Neuron (in vitro differentiated cells): ENCODE measurements at regions not wholly inside any gene's neighbourhood (a gene's known extent, or its start where the extent isn't known, plus 50 kb on each side); places are given as distances from the start of the nearest gene placed in this dataset.

Experiments
- H2AFZ ChIP-seq: one replicate; pipeline ENCODE4 v1.6.1; 2013; ENCODE audit warnings: low read depth, mild to moderate bottlenecking, inconsistent platforms, low read length, moderate library complexity
- H3K27me3 ChIP-seq: one replicate; pipeline ENCODE4 v1.6.1; 2013; ENCODE audit warnings: low read length; ENCODE audit not compliant: insufficient read depth
- H3K36me3 ChIP-seq: one replicate; pipeline ENCODE4 v1.6.1; 2013; ENCODE audit warnings: low read length; ENCODE audit not compliant: insufficient read depth
- H3K4me1 ChIP-seq: one replicate; pipeline ENCODE4 v1.6.1; 2013; ENCODE audit warnings: low read length; ENCODE audit not compliant: insufficient read depth
- H3K4me3 ChIP-seq: 2 replicates; pipeline ENCODE4 v1.5.1; 2013; ENCODE audit warnings: mild to moderate bottlenecking, low read length, moderate library complexity
- H3K9me3 ChIP-seq: one replicate; pipeline ENCODE4 v1.6.1; 2013; ENCODE audit warnings: low read length

DNA sequence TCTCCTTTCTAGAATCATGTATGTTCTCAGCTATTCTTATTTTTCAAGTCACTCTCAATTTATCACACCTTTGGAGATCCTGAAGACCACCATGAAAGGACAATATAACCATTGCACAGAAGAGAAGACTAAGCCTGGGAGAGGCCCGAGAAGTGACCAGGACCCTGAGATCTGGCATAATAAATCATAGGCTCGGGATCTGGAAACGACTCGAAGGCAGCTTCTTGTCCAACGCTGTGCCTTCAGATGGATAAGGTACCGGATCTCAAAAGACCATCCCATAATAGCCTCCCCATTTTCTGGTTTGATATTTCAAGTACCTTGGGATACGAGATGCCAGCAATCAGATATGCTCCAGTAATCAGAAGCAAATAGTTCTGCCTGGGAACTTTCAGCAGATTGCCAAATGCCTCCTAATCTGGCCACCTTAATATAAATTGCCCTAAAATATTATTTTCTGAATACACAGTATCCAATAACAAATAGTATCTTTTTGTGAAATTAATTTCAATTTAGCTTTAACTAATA is 179.2 kb upstream of the ZMIZ1 start:
- Histone ChIP-seq H3K36me3 (no peaks in the 10 kb centered on the region), H3K9me3 (peaks cover 2% of the 10 kb centered on the region), H2AFZ (no peak overlapping the region), H3K27me3 (peaks cover 8% of the 10 kb centered on the region), H3K4me1 (no peaks in the 10 kb centered on the region), H3K4me3 (no peak overlapping the region)

DNA sequence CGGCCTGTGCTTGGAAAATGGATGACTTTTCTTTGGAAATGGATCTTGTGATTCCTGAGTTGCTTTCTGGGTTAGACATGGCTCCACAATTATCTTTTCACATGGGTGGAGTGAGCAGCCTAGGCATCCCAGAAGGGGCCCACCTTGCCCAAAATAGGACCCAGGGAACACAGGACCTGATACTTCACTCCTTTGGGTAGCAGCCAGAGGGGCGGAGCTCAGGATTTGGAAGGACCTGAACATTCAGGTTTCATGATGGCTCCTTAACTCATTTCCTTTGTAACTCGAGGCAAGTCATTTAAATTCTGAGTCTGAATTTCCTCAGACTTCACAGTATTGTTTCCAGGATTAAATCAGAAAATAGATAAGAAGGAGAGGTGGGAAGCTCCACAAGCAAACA is 178.3 kb upstream of the ZMIZ1 start:
- Histone ChIP-seq H3K27me3 (peaks cover 12% of the 10 kb centered on the region), H3K9me3 (peaks cover 2% of the 10 kb centered on the region), H3K36me3 (no peaks in the 10 kb centered on the region), H3K4me1 (no peaks in the 10 kb centered on the region), H3K4me3 (no peak overlapping the region), H2AFZ (no peak overlapping the region)

DNA sequence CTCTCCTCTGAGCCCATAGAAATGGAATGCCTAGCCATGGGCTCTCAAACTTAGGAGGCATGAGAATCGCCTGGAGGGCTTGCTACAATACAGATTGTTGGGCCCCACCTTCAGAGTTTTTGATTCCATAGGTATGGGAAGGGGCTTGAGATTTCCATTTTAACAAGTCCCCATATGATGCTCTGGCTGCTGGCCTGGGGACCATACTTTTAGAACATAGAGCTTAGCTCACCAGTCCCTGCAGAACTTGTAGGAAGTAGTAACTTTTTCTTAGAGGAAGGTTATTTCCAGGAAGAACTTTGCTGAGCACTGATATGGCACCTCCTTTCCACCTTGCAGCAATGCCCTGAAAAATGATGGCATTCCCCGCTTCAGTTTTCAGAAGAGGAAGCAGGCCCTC is 177.0 kb upstream of the ZMIZ1 start:
- Histone ChIP-seq H3K4me1 (no peaks in the 10 kb centered on the region), H3K36me3 (no peaks in the 10 kb centered on the region), H3K4me3 (no peak overlapping the region), H3K27me3 (peaks cover 12% of the 10 kb centered on the region), H2AFZ (no peak overlapping the region), H3K9me3 (no peaks in the 10 kb centered on the region)

DNA sequence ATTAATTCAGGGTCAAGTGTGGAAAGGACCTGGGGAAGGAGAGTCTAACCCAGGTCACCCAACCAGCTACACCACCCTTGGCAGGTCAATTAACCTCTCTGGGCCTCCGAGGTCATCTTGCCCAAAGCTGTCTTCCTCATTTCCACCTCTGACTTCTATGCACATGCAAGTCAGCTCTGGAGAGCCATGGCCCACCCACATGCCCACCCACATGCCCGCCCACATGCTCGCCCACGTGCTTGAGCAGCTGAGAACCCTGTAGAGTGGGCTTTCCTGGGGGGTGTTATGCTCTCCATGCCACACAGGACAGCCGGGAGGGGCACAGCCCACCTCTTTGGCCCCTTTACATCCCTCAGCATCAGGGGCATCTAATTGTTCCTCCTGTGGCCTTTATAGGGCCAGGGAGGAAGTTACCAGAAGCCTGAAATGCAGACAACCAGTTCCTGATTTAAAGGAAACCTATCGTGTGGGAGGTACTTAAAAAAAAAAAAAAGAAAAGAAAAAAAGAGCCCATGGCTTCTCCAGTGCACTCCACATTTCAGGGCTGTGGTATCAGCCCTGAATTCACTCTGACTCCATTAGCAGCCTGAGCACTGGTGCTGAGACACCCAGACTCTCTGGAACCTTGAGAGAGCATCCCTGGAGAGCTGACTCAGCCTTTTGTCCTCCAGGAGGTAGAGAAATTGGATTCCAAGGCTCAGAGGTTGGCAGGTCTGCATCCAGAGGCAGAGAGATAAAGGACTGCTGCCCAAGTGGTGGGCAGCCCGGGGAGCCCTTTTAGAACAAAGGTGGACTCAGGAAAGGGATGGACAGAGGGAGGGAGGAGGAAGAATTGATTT is 176.2 kb upstream of the ZMIZ1 start:
- H3K9me3 ChIP-seq = no peaks in the 10 kb centered on the region
- H3K36me3 ChIP-seq = no peaks in the 10 kb centered on the region
- H3K4me3 ChIP-seq = no peak overlapping the region
- H3K27me3 ChIP-seq = peaks cover 12% of the 10 kb centered on the region
- H2AFZ ChIP-seq = no peak overlapping the region
- no peaks in the 10 kb centered on the region for H3K4me1 ChIP-seq

DNA sequence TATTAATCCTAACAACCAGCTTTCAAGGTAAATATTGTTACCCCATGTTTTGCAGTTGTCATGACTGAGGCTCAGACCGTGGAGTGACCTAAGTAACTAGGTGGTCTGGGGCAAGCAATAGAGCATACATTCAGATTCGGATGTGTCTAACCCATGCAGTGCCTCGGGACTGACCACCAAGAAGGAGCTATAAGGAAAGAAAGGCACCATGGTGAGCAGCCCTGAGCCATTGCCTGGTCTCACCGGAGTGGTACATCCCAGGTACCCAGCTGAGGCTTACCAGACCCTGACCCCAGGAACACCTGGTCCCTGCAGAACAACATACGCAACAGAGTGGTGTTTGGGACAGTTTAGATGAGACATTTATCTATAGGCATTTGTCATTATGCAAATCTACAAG is 175.5 kb upstream of the ZMIZ1 start:
- Histone ChIP-seq H3K27me3 (peaks cover 12% of the 10 kb centered on the region), H3K4me1 (no peaks in the 10 kb centered on the region), H2AFZ (no peak overlapping the region), H3K4me3 (no peak overlapping the region), H3K9me3 (no peaks in the 10 kb centered on the region), H3K36me3 (no peaks in the 10 kb centered on the region)

DNA sequence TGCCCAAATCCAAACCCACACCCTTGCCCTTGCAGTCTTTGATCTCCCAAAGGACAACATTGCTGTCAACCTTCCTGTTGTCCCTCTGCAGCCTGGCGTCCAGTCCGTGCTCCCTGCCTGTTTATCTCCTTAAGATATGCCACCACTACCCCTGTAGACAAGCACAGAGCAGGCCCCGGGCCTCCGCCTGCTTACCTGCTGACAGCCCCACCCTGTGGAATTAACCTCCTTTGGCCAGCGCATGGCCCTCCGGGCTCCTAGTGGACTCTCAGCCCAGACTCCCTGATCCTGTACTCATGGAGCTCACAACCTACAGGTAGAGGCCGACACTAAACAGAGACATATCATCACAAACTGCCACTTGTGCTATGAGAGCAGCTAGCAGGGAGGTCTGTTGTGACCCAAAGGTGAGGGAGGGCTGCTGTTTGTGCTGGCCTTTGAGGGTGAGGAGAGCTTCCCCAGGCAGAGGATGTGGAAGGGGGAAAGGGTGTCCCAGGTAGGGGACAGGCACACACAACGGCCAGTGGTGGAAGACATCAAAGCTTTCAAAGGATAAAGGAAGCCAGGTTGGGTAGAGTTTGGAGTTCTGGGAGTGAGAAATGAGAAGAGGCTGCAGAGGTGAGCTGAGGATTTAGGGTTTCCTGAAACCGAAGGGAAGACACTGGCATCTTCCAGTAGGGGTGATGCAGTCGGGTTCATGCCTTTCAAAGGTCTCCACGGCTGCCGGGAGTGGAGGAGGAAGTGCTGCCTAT is 174.5 kb upstream of the ZMIZ1 start:
- Histone ChIP-seq H3K36me3 (no peaks in the 10 kb centered on the region), H3K27me3 (peaks cover 12% of the 10 kb centered on the region), H2AFZ (no peak overlapping the region), H3K4me1 (no peaks in the 10 kb centered on the region), H3K4me3 (no peak overlapping the region), H3K9me3 (no peaks in the 10 kb centered on the region)

DNA sequence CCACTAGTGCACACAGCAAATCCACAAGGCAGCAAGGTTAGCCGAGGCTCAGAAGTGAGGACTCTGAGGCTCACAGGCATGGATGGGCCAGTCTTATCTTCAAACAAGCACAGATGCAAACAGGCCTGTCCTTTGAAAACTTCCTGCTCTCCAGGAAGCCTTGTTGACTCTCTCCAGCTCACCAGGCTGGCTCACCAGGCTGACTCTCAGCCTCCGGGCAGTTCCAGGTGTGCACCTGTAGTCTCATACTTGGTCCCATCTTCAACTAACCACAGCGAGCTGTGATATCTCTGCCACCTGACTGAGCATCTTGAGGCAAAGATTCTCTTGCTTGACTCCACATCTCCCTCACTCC is 173.9 kb upstream of the ZMIZ1 start:
- Histone ChIP-seq H3K9me3 (no peaks in the 10 kb centered on the region), H3K4me3 (no peak overlapping the region), H3K27me3 (peaks cover 12% of the 10 kb centered on the region), H3K36me3 (no peaks in the 10 kb centered on the region), H3K4me1 (no peaks in the 10 kb centered on the region), H2AFZ (no peak overlapping the region)

DNA sequence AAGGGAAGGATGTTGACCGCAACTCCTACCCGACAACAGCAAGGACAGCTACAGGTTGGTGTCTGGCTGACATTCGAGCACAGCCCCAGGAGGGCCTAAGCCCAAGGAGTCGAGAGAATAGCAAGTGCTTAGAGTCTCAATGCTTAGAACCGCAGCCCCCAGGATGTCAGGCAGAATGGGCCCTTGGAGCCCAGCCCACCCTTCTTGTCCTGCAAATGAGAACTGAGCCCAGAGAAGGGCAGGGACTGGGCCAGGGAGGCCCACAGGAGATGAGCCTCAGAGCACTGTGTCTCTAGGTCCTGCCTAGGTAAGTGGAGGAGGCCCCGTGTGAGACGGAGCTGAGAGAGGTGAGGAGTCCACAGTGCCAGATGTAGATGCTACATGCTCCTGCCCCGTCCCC is 173.3 kb upstream of the ZMIZ1 start:
- H3K27me3 ChIP-seq = peaks cover 12% of the 10 kb centered on the region
- no peaks in the 10 kb centered on the region for H3K36me3 ChIP-seq
- no peak overlapping the region for H3K4me3 ChIP-seq
- no peaks in the 10 kb centered on the region for H3K4me1 ChIP-seq
- no peak overlapping the region for H2AFZ ChIP-seq
- no peaks in the 10 kb centered on the region for H3K9me3 ChIP-seq

DNA sequence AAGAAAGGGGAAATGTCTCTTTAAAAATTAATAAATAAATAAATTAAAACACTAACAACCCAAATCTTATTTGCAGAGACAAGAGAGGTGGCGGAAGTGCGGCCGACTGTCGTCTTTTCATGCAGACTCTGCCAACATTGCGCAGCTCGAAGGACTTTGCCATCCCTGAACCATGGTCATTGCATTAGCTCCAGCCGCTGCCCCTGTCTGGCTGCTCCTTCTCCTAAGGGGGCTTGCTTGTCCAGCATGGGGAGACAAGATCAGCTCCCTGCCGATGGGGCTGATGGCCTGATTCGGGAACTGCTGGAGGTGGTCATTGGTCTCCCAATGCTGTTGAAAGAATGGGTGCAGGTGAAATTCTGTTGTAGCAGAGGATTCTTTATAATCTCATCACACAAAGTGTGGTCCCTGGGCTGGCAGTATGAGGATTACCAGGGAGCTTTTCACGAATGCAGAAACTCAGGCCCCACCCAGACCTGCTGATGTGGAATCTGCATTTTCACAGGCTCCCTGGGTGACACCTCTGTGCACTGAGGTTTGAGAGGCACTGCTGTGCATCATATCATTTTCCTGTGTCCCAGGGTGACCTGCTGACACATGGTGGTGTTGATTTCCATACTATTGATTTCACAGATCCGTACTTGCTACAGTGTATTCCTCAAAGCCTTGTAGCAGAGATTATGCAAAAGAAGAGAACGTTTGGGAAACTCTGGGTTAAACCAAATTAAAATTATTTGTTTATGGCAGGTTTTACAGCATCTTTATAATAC is 172.4 kb upstream of the ZMIZ1 start:
- H3K27me3 ChIP-seq = peaks cover 12% of the 10 kb centered on the region

DNA sequence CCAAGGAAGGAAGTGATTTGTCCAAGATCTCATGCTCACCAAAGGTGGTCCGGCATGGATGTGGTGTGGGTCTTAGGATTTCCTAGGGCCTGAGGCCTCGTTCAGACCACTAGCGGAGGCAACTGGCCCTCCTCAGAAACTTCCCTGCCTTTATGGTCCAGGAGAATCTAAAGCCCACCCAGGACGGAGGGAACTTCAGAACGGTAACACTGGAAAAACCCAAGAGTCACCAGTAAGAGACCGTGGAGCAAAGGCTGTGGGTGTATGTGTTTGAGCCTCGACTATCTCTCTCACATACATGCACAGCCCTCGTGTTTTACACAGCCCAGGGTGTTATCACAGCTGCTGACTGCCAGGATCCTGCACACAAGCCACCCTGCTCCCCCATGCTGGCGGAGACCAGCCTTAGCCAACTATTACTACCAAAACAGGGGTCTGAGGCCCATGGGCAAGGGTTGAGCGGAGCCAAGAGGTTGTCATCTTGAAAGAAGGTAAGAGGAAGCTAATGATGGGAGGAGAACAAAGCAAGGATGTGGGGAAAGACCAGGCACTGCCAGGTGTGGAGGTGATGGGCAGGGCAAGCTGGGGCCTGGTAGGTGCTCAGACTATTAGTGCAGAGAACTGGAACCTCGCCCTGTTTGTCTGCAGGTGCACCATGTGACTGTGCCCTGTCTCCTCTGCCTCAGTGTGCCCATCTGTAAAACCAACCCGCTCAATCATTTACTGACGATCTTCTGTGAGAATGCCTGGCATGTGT is 170.2 kb upstream of the ZMIZ1 start:
- Histone ChIP-seq H2AFZ (no peak overlapping the region), H3K27me3 (peaks cover 8% of the 10 kb centered on the region), H3K4me1 (no peaks in the 10 kb centered on the region), H3K9me3 (no peaks in the 10 kb centered on the region), H3K4me3 (no peak overlapping the region), H3K36me3 (no peaks in the 10 kb centered on the region)

More for the DNA sequence above, 172.4 kb upstream of the ZMIZ1 start:
- H3K36me3 ChIP-seq = no peaks in the 10 kb centered on the region
- H2AFZ ChIP-seq = no peak overlapping the region
- no peaks in the 10 kb centered on the region for H3K9me3 ChIP-seq
- no peak overlapping the region for H3K4me3 ChIP-seq
- no peaks in the 10 kb centered on the region for H3K4me1 ChIP-seq

DNA sequence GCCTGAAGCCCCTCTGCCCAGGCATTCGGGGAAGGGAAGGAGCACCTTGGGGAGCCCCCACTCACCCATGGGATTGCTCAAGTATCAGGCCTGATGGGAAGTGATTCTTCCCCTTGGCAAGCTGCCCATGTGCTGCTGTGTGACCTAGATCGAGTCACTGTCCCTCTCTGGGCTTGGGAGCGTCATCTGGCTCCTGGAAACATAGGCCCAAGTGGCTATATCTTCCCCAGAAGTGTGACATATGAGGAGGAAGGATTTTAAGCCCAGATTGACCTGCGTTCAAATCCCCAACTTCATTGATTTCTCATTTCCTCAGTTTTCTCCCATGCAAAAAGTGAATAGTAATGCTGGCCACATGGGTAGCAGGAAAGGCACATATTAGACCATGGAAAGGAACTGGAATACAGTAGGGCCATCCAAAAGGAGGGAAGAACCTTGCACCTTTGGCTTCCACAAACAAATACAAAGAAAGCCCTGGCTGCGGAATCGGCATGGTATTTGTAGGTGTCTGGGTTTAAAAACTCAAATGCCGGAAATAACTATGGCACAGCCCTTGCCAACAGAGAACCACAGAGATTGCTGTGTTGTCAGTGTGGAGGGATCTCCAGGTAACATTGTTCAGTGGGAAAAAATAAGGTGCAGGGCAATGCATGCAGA is 169.5 kb upstream of the ZMIZ1 start:
- Histone ChIP-seq H3K36me3 (no peaks in the 10 kb centered on the region), H3K27me3 (peaks cover 8% of the 10 kb centered on the region), H2AFZ (no peak overlapping the region), H3K4me3 (no peak overlapping the region), H3K4me1 (no peaks in the 10 kb centered on the region), H3K9me3 (no peaks in the 10 kb centered on the region)

DNA sequence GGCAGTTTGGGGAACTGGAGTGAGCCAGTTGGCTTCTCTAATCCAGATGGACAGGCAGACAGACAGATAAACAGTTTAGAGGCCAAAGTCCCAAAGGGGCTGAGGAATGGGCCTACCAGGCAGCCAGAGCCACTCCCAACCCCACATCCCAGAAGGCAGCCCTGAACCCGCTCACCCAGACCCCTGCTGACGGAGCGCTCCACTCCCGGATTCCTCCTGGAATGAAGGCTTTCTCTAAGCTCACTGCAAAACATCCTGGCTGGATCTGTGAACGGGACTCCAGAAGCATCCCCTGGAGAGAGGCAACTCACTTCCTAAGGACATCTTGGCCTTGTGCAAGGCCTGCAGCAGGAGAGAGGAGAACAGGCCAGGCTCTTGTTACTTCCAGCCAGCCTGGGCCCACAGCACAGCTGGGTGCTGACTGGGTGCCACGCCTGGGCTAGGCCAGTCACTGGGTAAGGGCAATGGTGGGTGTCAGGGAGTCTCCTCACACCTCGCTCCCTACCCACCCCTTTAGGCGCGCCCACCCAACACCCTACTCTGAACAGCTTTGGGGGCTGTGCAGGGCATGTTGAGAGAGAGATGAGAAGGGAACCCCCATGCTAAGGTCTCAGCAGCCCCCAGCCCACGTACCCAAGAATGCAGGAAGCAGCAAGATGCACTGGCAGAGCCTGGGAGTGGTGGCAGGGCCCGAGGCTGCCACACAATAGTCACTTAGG is 168.6 kb upstream of the ZMIZ1 start:
- Histone ChIP-seq H2AFZ (no peak overlapping the region), H3K4me3 (no peak overlapping the region), H3K4me1 (no peaks in the 10 kb centered on the region), H3K9me3 (no peaks in the 10 kb centered on the region), H3K27me3 (no peaks in the 10 kb centered on the region), H3K36me3 (no peaks in the 10 kb centered on the region)
